SU-DHL-6 (cell line): ENCODE measurements at regions not wholly inside any gene's neighbourhood (a gene's known extent, or its start where the extent isn't known, plus 50 kb on each side); places are given as distances from the start of the nearest gene placed in this dataset.

Source experiments
- EZH2phosphoT487 ChIP-seq: fragments of 200-600 bp; sonication (generic), shearing (Covaris generic); conservative IDR thresholded peaks from 2 replicates; pipeline ENCODE4 v1.6.1; 2018; ENCODE audit warnings: mild to moderate bottlenecking, antibody characterized with exemption, low read length, moderate library complexity, mixed read lengths
- TF ChIP-seq, protein P1 (sequence below): fragments of 200-600 bp; sonication (generic); IDR thresholded peaks from one replicate; pipeline ENCODE4 v1.5.1; 2017; ENCODE audit warnings: antibody characterized with exemption, mild to moderate bottlenecking, low read length, moderate library complexity; ENCODE audit not compliant: insufficient read depth, poor library complexity, severe bottlenecking

GRCh38 chr19:31992750-31993149 is 352.7 kb upstream of the ZNF507 start:
- TF ChIP-seq, protein P1, sequence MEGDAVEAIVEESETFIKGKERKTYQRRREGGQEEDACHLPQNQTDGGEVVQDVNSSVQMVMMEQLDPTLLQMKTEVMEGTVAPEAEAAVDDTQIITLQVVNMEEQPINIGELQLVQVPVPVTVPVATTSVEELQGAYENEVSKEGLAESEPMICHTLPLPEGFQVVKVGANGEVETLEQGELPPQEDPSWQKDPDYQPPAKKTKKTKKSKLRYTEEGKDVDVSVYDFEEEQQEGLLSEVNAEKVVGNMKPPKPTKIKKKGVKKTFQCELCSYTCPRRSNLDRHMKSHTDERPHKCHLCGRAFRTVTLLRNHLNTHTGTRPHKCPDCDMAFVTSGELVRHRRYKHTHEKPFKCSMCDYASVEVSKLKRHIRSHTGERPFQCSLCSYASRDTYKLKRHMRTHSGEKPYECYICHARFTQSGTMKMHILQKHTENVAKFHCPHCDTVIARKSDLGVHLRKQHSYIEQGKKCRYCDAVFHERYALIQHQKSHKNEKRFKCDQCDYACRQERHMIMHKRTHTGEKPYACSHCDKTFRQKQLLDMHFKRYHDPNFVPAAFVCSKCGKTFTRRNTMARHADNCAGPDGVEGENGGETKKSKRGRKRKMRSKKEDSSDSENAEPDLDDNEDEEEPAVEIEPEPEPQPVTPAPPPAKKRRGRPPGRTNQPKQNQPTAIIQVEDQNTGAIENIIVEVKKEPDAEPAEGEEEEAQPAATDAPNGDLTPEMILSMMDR = no peak
- TF ChIP-seq EZH2phosphoT487 = no peak
